ENCODE measurements at regions not wholly inside any gene's neighbourhood (a gene's known extent, or its start where the extent isn't known, plus 50 kb on each side); places are given as distances from the start of the nearest gene placed in this dataset.

DNA sequence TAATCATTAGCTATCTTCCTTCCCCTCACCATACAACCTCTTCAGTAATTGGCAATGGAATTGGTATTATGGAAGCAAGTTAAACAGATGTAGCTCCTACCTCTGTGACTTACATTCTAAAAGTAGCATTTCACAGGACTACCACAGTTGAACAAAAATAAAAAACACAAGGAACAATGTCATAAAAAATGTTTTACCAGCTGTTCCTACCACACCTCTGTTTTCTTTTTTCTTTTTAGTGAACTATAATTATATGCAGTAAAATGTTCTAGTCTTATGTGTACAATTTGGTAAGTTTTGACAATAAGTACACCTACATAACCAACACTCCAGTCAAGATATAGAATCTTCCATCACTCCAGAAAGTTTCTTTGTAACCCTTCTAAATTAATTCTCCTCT lies 54.1 kb upstream of the GEMIN8 start:
- no peak for DNase-seq
- H3K27me3 ChIP-seq = no peaks in the 10 kb centered on the region
- TF ChIP-seq, protein P1, sequence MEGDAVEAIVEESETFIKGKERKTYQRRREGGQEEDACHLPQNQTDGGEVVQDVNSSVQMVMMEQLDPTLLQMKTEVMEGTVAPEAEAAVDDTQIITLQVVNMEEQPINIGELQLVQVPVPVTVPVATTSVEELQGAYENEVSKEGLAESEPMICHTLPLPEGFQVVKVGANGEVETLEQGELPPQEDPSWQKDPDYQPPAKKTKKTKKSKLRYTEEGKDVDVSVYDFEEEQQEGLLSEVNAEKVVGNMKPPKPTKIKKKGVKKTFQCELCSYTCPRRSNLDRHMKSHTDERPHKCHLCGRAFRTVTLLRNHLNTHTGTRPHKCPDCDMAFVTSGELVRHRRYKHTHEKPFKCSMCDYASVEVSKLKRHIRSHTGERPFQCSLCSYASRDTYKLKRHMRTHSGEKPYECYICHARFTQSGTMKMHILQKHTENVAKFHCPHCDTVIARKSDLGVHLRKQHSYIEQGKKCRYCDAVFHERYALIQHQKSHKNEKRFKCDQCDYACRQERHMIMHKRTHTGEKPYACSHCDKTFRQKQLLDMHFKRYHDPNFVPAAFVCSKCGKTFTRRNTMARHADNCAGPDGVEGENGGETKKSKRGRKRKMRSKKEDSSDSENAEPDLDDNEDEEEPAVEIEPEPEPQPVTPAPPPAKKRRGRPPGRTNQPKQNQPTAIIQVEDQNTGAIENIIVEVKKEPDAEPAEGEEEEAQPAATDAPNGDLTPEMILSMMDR (IDR thresholded peaks at IDR 0.05) = no peak
- H3K27ac ChIP-seq = no peak overlapping the region
- H3K9me3 ChIP-seq = no peaks in the 10 kb centered on the region
- H3K36me3 ChIP-seq = no peaks in the 10 kb centered on the region
- intact Hi-C loops (cut with DNase I; ENCODE audit: low total_unique reads) = no loop called here
- no peak overlapping the region for H3K4me3 ChIP-seq
- H3K4me1 ChIP-seq = no peaks in the 10 kb centered on the region

DNA sequence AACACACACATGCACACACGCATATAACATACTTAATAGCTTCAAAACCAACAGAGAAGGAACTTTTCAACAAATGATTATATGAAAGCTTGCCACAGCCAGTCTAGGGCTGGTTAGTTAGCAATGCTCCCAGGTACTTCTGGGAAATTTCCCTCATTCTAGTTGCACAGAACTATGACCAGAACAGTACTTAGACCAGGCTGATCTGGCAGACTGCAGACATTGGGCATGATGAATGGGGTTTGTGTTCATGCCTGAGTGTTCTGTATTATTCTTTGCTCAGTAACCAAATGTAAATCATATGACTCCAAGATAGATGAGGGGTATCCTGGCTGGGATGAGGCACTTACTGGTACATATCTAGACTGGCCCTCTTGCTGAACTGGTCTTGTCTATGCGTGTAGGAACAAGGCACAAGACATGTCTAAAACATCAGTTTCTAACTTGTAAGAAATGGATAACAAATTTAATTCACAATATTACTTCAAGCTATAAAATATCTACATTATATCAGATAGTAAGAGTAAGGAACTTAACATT lies 50.3 kb upstream of the GEMIN8 start:
- Histone ChIP-seq H3K4me3 (no peak overlapping the region), H3K27me3 (no peaks in the 10 kb centered on the region), H3K27ac (no peak overlapping the region), H3K4me1 (no peaks in the 10 kb centered on the region), H3K9me3 (no peaks in the 10 kb centered on the region), H3K36me3 (no peaks in the 10 kb centered on the region)
- TF ChIP-seq, protein P1 (IDR thresholded peaks at IDR 0.05) = no peak
- DNase-seq = no peak
- intact Hi-C loops (cut with DNase I; ENCODE audit: low total_unique reads) = no loop called here

All from tibial artery (tissue), 4 donors.